ENCODE measurements at regions not wholly inside any gene's neighbourhood (a gene's known extent, or its start where the extent isn't known, plus 50 kb on each side); places are given as distances from the start of the nearest gene placed in this dataset.

DNA sequence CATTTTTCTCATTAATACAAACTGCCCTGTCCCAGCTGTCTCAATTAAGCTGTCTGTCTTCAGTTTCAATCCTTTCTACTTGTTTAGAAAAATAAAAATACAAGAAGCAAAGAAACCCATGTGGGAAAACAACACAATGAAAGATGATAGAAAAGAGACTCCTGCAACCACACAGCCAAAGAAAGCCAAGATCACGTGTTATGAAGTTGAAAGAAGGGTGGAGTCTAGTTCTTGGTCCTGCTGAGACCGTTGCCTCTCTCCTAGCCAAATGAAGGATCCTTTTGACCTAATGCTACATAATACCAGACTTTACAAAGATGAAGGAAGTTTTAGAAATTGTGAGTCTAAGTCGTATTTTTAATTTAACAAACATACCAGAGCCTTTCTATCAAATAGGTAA is 218.8 kb upstream of the RRP15 start:
- TF ChIP-seq, protein P1, sequence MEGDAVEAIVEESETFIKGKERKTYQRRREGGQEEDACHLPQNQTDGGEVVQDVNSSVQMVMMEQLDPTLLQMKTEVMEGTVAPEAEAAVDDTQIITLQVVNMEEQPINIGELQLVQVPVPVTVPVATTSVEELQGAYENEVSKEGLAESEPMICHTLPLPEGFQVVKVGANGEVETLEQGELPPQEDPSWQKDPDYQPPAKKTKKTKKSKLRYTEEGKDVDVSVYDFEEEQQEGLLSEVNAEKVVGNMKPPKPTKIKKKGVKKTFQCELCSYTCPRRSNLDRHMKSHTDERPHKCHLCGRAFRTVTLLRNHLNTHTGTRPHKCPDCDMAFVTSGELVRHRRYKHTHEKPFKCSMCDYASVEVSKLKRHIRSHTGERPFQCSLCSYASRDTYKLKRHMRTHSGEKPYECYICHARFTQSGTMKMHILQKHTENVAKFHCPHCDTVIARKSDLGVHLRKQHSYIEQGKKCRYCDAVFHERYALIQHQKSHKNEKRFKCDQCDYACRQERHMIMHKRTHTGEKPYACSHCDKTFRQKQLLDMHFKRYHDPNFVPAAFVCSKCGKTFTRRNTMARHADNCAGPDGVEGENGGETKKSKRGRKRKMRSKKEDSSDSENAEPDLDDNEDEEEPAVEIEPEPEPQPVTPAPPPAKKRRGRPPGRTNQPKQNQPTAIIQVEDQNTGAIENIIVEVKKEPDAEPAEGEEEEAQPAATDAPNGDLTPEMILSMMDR (IDR thresholded peaks at IDR 0.05; ENCODE audit: low read depth, low read length, missing input control) = no peak
- TF ChIP-seq JUND (IDR thresholded peaks at IDR 0.05) = no peak

Data from liver (tissue), 3 donors.